ENCODE measurements at regions not wholly inside any gene's neighbourhood (a gene's known extent, or its start where the extent isn't known, plus 50 kb on each side); places are given as distances from the start of the nearest gene placed in this dataset.
"Not testable (repeated sequence)": the region's sequence is repeated elsewhere in the genome, so short reads cannot be mapped to it uniquely, and the experiment has no call there.

- not testable (repeated sequence) for TF ChIP-seq GABPA (IDR thresholded peaks at IDR 0.05; ENCODE audit: low read depth); FOSL2 (IDR thresholded peaks at IDR 0.05; ENCODE audit: borderline replicate concordance, low read depth); SIN3A (IDR thresholded peaks at IDR 0.05; ENCODE audit: borderline replicate concordance, low read depth, low read length)
Observed at GRCh38 chr9:129550977-129551376, 69.9 kb downstream of the C9orf50 start.
